Activated naive CD4-positive, alpha-beta T cell treated with anti-CD3 and anti-CD28 coated beads for 36 hours (primary cell): ENCODE measurements at regions not wholly inside any gene's neighbourhood (a gene's known extent, or its start where the extent isn't known, plus 50 kb on each side); places are given as distances from the start of the nearest gene placed in this dataset.

ENCODE experiments used
- CTCF ChIA-PET: fragments of 350-600 bp; sonication (Branson Sonifier 250); formaldehyde crosslinking; loops from one replicate; lab custom pipeline; 2021; ENCODE audit warnings: antibody characterized with exemption; lab: Charles Lee
- DNase-seq: peaks from one replicate; pipeline ENCODE4 v3.0.0-alpha.2; 2020
- H3K27ac Mint-ChIP-seq: one replicate; pipeline ENCODE4 v1.8.0; 2021; ENCODE audit warnings: mild to moderate bottlenecking, mixed read lengths
- H3K27me3 Mint-ChIP-seq: one replicate; pipeline ENCODE4 v1.8.0; 2021; ENCODE audit warnings: low read depth, mixed read lengths
- H3K36me3 Mint-ChIP-seq: one replicate; pipeline ENCODE4 v1.8.0; 2021; ENCODE audit warnings: low read depth, mixed read lengths
- H3K4me1 Mint-ChIP-seq: one replicate; pipeline ENCODE4 v1.8.0; 2021; ENCODE audit warnings: low read depth, mixed read lengths
- H3K4me3 Mint-ChIP-seq: one replicate; pipeline ENCODE4 v1.8.0; 2021; ENCODE audit warnings: mild to moderate bottlenecking, moderate library complexity, mixed read lengths
- H3K9me3 Mint-ChIP-seq: one replicate; pipeline ENCODE4 v1.8.0; 2021; ENCODE audit warnings: mixed read lengths
- intact Hi-C: fragments of 100-400 bp; cut with micrococcal nuclease; formaldehyde crosslinking; loops from one replicate; pipeline ENCODE4 v1.15.1; 2023

DNA sequence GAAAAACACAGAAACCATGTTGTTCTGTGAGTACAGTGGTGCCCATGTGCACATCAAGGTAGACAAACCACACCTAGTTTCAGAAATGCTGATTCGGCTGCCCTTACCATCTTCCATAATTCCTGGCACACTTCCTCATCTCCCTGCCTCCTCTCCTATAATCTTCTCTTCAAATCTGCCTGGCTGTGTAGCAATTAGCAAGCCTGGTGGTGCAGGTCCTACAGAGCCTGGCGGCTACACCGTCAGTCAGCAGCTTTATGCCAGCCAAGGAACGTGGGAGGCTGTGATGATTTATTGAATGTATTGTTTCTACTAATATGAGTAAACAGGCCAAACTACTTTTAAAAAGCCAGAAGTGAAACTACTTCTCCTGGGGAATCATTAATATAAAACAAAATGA, 106.8 kb downstream of the SEMA6D start:
- Mint-ChIP-seq H3K36me3 (no peaks in the 10 kb centered on the region), H3K27me3 (peaks cover 17% of the 10 kb centered on the region), H3K27ac (no peak overlapping the region), H3K4me1 (no peaks in the 10 kb centered on the region), H3K9me3 (no peaks in the 10 kb centered on the region), H3K4me3 (no peak overlapping the region)
- CTCF ChIA-PET = no interaction called here
- no peak for DNase-seq
- intact Hi-C loops = no loop called here

DNA sequence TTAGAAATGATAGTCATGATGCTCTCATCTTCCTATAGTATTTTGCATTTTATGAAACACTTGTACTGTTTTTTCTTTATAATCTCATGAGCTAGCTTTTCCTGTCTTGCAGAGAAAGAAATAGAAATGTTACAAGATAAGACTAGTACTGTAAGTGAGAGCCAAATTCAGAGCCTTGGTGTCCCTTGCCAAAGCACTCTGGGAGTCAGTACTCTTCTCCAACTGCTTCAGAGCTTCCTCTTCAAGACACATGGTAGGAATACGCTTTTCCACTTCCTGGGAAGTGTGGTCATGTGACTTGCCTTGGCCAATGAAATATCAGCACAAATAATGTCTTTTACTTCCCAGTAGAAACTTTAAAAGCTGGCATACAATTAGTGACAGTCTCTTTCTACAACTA, 112.4 kb downstream of the SEMA6D start:
- intact Hi-C loops = no loop called here
- peaks cover 13% of the 10 kb centered on the region for H3K27me3 Mint-ChIP-seq
- no peaks in the 10 kb centered on the region for H3K36me3 Mint-ChIP-seq
- no peak for DNase-seq
- no peaks in the 10 kb centered on the region for H3K9me3 Mint-ChIP-seq
- H3K27ac Mint-ChIP-seq = no peak overlapping the region
- CTCF ChIA-PET = no interaction called here
- no peaks in the 10 kb centered on the region for H3K4me1 Mint-ChIP-seq
- H3K4me3 Mint-ChIP-seq = no peak overlapping the region

DNA sequence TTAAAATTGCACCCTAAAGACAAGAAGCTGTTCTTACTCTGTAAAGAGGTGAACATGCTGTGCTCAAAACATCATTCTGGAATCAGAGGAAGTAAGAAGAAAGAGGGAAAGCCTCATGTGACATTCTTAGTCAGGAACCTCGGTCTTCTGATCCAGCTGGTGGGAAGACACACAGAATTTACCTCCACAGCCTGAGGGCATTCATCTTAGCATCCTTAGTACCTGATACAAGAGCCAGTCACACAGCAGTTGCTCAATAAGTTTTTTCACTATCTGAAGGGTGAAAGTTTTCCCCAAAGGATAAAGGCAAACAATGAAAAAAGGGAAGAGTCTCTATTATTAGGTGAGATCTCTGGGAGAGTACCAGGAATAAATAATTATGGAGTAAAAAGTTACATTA, 116.8 kb downstream of the SEMA6D start:
- DNase-seq = no peak
- CTCF ChIA-PET = no interaction called here
- H3K4me1 Mint-ChIP-seq = no peaks in the 10 kb centered on the region
- intact Hi-C loops = no loop called here
- H3K4me3 Mint-ChIP-seq = no peak overlapping the region
- H3K27me3 Mint-ChIP-seq = no peaks in the 10 kb centered on the region
- H3K36me3 Mint-ChIP-seq = no peaks in the 10 kb centered on the region
- H3K27ac Mint-ChIP-seq = no peak overlapping the region
- H3K9me3 Mint-ChIP-seq = no peaks in the 10 kb centered on the region

DNA sequence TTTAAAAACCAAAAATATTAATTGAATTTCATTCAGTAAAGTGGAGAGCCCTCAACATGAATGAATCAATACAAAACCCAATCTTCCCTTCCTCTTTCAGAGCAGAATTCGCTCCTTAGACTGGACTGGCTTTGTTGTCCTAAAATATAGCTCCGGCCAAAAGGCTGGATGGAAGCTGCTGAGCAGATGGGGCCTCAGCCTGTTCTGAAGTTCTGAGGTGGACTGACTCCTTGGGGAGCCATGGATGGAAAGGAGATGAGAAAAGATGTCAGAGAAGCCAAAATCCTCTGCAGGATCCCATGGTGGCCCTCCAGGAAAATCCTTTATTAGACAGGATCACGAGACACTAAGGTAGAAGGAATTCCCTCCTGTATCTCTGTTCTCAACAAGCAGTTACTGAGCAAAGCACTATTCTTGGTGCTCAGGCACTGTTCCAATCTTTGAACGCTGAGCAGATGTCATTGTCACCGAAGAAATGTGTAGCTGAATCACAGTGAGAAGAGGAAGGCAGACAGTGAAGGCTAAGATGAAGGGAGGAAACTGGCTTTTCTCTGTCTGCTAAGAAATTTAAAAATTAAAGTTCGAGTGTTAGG, 122.0 kb downstream of the SEMA6D start:
- Mint-ChIP-seq H3K9me3 (no peaks in the 10 kb centered on the region), H3K4me3 (no peak overlapping the region), H3K27ac (no peak overlapping the region), H3K36me3 (no peaks in the 10 kb centered on the region), H3K27me3 (peaks cover 14% of the 10 kb centered on the region), H3K4me1 (no peaks in the 10 kb centered on the region)
- DNase-seq = no peak
- CTCF ChIA-PET = no interaction called here
- intact Hi-C loops = no loop called here

DNA sequence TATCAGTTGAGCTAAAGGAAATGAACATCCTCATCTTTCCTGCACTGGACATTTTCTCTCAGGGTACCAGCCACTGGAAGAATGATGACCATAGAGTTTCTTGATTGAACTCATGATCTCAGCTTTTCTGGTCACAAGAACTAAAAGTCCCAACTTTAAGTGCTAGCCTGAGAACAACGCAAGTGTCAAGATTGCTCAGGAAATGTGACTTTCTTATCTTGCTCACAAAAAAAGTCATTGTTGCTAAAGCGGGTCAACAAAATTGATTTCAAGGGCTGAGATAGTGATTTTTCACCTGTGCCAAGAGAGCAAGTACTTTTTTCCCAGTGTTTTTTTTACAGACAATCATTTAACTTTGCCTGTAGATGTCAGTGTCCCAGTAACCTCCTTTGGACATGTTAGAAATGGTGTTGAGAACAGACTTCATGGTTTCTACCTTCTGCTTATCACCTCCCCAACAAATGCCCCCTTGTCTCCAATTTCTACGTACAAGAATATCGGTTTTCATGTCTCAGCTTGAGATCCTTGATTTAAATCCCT, 125.9 kb downstream of the SEMA6D start:
- H3K9me3 Mint-ChIP-seq = no peaks in the 10 kb centered on the region
- H3K27me3 Mint-ChIP-seq = peaks cover 23% of the 10 kb centered on the region
- no peaks in the 10 kb centered on the region for H3K4me1 Mint-ChIP-seq
- H3K4me3 Mint-ChIP-seq = no peak overlapping the region
- CTCF ChIA-PET = no interaction called here
- no peak overlapping the region for H3K27ac Mint-ChIP-seq
- no peak for DNase-seq
- H3K36me3 Mint-ChIP-seq = no peaks in the 10 kb centered on the region
- intact Hi-C loops = no loop called here

DNA sequence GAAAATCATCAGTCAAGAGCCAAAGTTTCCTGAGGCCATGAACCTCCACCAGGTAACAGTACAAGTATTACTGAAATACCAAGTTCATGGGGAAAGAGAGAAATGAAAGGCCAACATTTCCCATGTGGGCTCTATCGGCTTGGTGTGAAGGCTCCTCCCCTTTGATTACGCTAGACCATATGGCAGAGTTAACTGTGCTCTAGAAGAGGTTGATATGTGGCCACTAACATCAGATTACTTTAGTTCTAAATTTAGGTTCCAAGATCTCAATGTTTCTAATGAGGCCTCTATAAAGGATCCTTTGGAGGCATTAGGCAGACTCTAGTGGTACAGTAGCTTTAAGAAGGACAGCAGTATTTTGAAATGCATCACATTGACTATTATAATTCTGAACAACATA, 127.1 kb downstream of the SEMA6D start:
- Mint-ChIP-seq H3K4me1 (no peaks in the 10 kb centered on the region), H3K27ac (no peak overlapping the region), H3K9me3 (no peaks in the 10 kb centered on the region), H3K36me3 (no peaks in the 10 kb centered on the region), H3K4me3 (no peak overlapping the region), H3K27me3 (peaks cover 23% of the 10 kb centered on the region)
- intact Hi-C loops = no loop called here
- DNase-seq = no peak
- CTCF ChIA-PET = no interaction called here

DNA sequence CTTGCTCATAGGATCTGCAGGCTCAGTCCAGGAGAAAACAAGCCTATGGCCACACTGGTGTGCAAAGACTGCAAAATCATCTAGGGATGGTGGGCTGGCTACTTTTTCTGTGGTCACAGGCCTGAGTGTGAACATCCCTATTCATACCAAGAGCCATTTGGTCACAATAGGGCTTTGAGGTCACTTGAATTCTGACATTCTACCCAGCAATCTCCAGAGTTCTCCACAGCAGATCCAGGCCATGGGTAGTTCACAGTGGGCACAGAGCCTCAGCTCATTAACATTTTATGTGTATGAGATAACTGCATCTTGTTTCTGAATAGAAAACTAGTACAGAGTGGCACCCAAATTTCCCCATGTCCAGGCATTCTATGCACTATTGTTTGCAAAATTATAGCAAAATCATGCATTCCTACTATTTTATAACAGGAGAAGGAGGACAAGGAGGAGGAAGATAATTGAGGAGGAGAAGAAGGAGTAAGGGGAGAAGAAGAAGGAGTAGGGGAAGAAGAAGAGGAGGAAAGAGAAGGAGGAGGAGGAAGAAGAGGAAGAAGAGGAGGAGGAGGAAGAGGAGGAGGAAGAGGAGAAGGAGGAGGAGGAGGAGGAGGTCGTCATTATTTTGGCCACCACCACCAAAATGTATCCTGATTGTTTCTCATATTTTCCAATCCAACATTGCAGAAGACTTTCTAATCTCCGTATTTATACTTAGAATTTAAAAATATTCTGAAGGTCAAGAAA, 129.0 kb downstream of the SEMA6D start:
- CTCF ChIA-PET = no interaction called here
- Mint-ChIP-seq H3K27me3 (peaks cover 23% of the 10 kb centered on the region), H3K4me1 (no peaks in the 10 kb centered on the region), H3K36me3 (no peaks in the 10 kb centered on the region), H3K9me3 (no peaks in the 10 kb centered on the region), H3K27ac (no peak overlapping the region), H3K4me3 (no peak overlapping the region)
- no peak for DNase-seq
- intact Hi-C loops = no loop called here

DNA sequence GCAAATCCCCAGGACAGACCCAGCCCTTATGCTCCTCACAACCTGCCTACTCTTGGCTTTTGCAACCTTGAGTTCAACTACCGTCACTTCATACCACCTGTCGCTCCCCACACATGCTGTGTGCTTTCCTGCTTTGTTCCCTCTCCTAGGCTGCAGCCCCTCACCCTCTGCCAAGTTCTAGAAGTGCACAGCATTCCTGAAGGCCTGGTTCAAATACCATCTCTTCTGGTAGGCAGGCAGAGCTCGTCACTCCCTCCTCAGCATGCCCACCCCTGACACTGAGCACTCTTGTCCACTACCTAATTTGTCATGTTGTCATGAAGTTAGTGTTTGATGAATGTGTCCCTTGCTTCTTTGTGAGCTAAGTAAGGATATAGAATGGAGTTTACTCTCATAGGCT, 129.6 kb downstream of the SEMA6D start:
- Mint-ChIP-seq H3K4me1 (no peaks in the 10 kb centered on the region), H3K36me3 (no peaks in the 10 kb centered on the region), H3K4me3 (no peak overlapping the region), H3K27me3 (peaks cover 23% of the 10 kb centered on the region), H3K9me3 (no peaks in the 10 kb centered on the region), H3K27ac (no peak overlapping the region)
- CTCF ChIA-PET = no interaction called here
- no peak for DNase-seq
- intact Hi-C loops = no loop called here

DNA sequence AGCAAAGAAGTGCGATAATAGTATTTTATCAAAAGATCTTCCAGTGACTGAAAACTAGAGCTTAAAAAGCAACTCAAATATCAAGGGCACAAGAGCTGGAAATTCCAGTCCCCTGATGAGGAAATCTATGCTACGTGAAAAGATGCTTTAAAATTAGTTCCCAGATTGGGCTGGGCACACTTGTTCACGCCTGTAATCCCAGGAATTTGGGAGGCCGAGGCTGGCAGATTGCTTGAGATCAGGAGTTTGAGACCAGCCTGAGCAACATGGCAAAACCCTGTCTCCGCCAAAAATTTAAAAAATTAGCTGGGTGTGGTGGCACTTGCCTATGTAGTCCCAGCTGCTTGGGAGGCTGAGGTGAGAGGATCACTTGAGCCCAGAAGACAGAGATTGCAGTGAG, 138.8 kb downstream of the SEMA6D start:
- no peak overlapping the region for H3K27ac Mint-ChIP-seq
- intact Hi-C loops = no loop called here
- no peak overlapping the region for H3K4me3 Mint-ChIP-seq
- peaks cover 8% of the 10 kb centered on the region for H3K27me3 Mint-ChIP-seq
- no peak for DNase-seq
- no peaks in the 10 kb centered on the region for H3K4me1 Mint-ChIP-seq
- H3K36me3 Mint-ChIP-seq = no peaks in the 10 kb centered on the region
- CTCF ChIA-PET = no interaction called here
- H3K9me3 Mint-ChIP-seq = no peaks in the 10 kb centered on the region

DNA sequence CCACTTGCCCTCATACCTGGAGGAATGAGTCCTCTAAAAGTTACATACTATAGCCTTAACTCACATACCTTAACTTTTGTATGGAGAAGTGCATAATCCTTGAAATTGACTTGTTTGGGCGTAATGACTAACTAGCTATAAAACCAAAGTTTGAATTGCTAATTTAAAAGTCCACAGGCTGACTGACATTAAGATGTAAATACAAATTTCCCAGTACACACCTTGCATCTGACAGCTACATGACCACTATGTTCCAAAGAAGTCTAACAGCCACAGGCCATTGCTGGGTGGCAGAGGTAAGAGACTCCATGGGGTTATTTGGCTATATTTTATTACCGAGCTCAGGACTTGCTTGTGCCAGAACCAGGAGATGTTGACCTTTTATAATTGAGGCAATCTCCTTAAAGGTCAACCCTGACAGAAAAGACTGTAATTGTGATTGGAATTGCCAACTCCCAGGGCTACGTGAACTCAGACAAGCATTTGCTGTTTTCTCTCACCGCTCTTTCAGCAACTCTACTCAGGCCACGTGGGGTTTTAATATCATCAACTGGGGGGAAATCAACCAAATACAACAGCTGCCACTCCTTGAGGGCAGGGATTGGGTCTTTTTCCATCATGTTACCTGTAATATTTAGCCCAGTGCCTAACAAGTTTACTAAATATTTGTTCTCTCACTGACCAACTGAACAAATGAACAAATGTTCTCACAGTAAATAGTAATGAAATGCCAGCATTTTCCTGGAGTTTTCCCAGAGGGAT, 139.9 kb downstream of the SEMA6D start:
- Mint-ChIP-seq H3K27me3 (peaks cover 8% of the 10 kb centered on the region), H3K36me3 (no peaks in the 10 kb centered on the region), H3K9me3 (no peaks in the 10 kb centered on the region), H3K4me1 (no peaks in the 10 kb centered on the region), H3K27ac (no peak overlapping the region), H3K4me3 (no peak overlapping the region)
- CTCF ChIA-PET = no interaction called here
- no peak for DNase-seq
- intact Hi-C loops = no loop called here

DNA sequence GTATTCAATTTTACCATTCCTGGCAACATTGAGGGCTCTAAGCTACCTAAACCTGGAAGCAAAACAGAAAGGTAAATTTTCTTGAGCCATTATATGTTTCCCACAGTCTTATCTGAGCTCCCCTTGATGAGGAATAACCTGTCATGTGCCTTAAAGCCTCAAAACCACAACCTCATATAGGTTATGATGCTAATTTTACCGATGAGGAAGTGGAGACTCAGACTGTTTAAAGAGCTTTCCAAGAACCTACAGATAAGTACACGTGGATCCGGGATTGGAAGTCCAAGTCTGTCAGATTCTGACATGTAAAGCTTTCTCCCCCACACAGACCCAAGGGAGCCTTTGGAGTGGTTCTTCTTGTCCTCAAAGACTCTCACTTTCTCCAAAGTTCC, 140.5 kb downstream of the SEMA6D start:
- H3K9me3 Mint-ChIP-seq = no peaks in the 10 kb centered on the region
- intact Hi-C loops = no loop called here
- CTCF ChIA-PET = no interaction called here
- H3K27ac Mint-ChIP-seq = no peak overlapping the region
- peaks cover 8% of the 10 kb centered on the region for H3K27me3 Mint-ChIP-seq
- no peak overlapping the region for H3K4me3 Mint-ChIP-seq
- H3K4me1 Mint-ChIP-seq = no peaks in the 10 kb centered on the region
- no peak for DNase-seq
- no peaks in the 10 kb centered on the region for H3K36me3 Mint-ChIP-seq

DNA sequence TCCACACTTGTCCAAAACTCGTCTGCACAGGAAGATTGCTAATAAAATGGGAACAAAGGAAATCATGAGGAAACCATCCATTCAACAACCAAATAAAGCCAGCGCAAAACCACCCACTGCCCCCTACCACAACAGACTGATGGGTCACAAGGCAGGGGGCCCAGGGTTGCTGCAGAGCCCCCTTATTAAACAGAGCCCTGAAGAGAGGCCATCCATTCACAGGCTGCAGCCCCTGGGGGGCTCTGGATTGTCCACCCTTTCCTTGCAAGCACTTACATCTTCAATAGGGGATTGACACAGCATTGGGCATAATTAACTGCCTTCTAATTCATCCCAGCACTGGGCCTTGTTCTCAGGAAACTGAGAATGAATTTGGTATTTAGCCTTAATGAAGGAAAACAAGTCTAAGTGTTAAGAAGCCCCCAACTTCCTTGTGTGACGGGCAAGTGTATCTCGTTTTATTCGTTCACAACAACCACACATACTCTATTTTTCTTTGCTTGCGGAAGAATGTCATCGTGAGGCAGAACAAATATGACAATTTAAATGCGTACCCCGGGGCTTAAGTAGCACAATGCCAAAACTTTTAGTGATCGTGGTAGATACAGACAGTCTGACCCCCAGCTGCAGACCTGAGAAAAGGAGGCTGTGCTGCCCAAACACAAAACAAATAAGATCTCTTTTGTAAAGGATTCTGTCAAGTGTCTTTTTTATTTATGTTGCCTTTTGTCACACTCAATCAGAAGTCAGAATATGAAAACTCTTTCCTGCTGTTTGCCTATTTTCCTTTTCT, 144.0 kb downstream of the SEMA6D start:
- H3K9me3 Mint-ChIP-seq = peaks cover 1% of the 10 kb centered on the region
- H3K4me1 Mint-ChIP-seq = no peaks in the 10 kb centered on the region
- H3K4me3 Mint-ChIP-seq = no peak overlapping the region
- intact Hi-C loops = no loop called here
- peaks cover 5% of the 10 kb centered on the region for H3K27me3 Mint-ChIP-seq
- no peaks in the 10 kb centered on the region for H3K36me3 Mint-ChIP-seq
- CTCF ChIA-PET = no interaction called here
- H3K27ac Mint-ChIP-seq = no peak overlapping the region
- DNase-seq = no peak
